GM12874 (cell line): ENCODE measurements at regions not wholly inside any gene's neighbourhood (a gene's known extent, or its start where the extent isn't known, plus 50 kb on each side); places are given as distances from the start of the nearest gene placed in this dataset.

Experiments
- CTCF ChIP-seq: IDR thresholded peaks from 2 replicates; pipeline ENCODE4 v1.5.1; 2011; ENCODE audit warnings: low read depth, mild to moderate bottlenecking, control low read depth, low read length, moderate library complexity; ENCODE audit not compliant: insufficient read depth

- no peak for TF ChIP-seq CTCF
Measured at GRCh38 chr22:48615171-48616008, 1212.3 kb downstream of the BRD1 start.

GRCh38 chr22:48613566-48614200 lies 1214.0 kb downstream of the BRD1 start:
- TF ChIP-seq CTCF, result no peak

GRCh38 chr22:48612077-48612995 lies 1215.3 kb downstream of the BRD1 start:
- no peak for TF ChIP-seq CTCF

DNA sequence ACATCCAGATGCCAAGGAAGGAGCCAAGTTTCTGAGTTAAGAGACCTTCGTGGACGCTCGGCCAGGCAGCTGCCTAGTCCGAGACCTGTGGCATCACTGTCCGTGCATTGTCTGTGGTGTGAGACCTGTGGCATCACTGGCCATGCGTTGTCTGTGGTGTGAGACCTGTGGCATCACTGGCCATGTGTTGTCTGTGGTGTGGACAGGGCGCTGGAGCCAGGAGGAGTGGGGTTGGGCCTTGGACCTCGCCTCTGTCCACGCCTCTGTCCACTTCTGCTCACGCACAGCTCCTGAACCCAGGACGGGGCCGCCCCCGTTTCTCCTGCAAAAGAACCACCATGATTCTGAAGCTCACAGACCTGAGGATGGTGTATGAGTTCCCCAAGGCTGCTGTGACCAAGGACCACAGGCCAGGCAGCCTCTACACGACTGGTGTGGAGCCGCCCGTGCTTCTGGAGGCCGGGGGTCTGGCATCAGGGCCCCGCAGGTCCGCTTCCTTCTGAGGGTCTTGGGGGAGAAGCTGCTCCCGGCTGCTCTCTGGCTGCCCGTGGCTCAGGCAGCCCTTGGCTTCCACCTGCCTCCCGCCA lies 1218.3 kb downstream of the BRD1 start:
- TF ChIP-seq CTCF, result no peak

- TF ChIP-seq CTCF, result no peak
Measured at GRCh38 chr22:48607901-48608662, 1219.6 kb downstream of the BRD1 start.

DNA sequence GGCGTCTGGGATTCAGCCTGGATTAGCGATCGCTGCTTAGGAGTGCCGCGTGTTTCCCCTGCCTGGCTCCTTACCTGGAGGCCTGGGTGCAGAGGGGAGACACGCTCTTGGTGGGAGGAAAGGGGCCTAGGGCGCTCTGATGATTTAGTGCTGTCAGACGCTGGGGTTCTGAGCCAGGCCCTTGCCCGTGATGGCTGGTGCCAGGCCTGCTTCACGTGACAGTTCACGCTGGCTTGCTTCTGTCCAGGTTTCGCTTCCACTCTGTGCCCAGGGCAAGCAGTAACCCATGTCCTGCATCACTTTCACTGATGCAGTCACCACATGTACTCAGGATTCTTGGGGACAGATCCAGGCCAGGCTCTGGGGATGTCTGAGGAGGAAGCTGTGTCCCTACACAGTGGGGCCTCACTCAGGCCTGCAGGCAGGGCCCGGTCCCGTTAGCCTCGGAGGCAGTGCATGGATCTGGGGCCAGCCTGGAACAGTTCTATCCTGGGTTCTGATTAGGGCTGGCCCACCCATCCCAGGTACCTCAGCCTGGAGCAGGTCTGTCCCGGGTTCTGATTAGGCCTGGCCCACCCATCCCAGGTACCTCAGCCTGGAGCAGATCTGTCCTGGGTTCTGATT lies 1220.9 kb downstream of the BRD1 start:
- no peak for TF ChIP-seq CTCF
